ENCODE measurements at regions not wholly inside any gene's neighbourhood (a gene's known extent, or its start where the extent isn't known, plus 50 kb on each side); places are given as distances from the start of the nearest gene placed in this dataset.

DNA sequence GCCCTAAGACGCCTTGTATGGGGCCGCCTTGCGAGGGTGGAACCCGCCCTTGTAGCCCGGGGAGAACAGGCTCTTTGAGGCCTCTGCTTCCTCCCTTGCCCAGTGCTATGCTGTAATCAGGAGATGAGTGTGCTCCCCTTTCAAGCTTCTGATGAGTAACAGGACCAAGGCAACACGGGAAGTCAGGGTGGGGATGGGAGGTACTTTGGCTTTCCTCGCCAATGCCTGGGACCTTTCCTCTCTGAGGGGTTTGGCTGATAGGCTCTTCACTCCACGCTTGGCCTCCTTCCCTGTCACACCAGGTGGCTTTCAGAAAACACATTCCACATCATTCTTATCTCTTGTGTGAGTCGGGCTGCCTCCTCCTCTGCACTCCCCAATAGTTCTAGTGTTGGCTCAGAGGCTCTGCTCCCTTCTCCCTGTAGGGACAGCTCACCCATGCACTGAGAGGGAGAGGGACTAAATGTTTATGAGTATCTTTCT is 223.7 kb upstream of the TRIB2 start:
- Mint-ChIP-seq H3K4me3 (no peak overlapping the region), H3K27ac (no peak overlapping the region), H3K36me3 (no peaks in the 10 kb centered on the region), H3K9me3 (no peaks in the 10 kb centered on the region), H3K4me1 (ENCODE audit: unreplicated experiment) (no peaks in the 10 kb centered on the region), H3K27me3 (no peaks in the 10 kb centered on the region)
- DNase-seq (ENCODE audit: extremely low spot score, unreplicated experiment): no peak
- TF ChIP-seq, protein P1, sequence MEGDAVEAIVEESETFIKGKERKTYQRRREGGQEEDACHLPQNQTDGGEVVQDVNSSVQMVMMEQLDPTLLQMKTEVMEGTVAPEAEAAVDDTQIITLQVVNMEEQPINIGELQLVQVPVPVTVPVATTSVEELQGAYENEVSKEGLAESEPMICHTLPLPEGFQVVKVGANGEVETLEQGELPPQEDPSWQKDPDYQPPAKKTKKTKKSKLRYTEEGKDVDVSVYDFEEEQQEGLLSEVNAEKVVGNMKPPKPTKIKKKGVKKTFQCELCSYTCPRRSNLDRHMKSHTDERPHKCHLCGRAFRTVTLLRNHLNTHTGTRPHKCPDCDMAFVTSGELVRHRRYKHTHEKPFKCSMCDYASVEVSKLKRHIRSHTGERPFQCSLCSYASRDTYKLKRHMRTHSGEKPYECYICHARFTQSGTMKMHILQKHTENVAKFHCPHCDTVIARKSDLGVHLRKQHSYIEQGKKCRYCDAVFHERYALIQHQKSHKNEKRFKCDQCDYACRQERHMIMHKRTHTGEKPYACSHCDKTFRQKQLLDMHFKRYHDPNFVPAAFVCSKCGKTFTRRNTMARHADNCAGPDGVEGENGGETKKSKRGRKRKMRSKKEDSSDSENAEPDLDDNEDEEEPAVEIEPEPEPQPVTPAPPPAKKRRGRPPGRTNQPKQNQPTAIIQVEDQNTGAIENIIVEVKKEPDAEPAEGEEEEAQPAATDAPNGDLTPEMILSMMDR (conservative IDR thresholded peaks at IDR 0.05): no peak

DNA sequence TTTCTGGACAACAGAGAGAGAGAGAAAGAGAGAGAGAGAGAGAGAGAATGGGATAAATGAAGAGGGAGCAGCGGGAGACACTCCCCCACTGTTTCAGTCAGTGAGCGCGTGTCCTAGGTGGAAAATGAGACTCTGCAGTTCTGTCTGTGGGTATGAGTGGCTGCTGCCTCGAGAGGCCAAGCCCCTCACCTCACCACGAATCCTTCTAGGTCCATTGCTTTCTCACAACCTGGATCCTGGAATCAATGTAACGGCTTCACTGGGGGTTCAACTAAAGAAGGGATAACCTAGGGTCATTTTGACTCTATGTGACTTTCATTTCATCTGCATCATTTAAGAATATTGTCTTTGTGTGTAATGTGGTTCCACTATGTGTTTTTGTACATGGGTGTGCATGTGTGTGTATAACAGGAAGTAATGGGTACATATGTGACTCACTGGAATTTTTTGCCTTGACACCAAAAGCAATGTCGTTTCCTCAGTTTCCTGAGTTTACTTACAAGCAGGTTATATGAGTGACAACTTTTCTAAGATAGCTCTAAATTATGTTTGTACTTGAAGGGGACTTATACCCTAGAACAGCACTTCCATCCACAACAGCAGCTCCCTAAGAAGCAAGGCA is 221.4 kb upstream of the TRIB2 start:
- Mint-ChIP-seq H3K36me3 (no peaks in the 10 kb centered on the region), H3K4me3 (no peak overlapping the region), H3K27ac (no peak overlapping the region), H3K27me3 (no peaks in the 10 kb centered on the region), H3K9me3 (no peaks in the 10 kb centered on the region), H3K4me1 (ENCODE audit: unreplicated experiment) (no peaks in the 10 kb centered on the region)
- DNase-seq (ENCODE audit: extremely low spot score, unreplicated experiment): no peak
- TF ChIP-seq, protein P1 (conservative IDR thresholded peaks at IDR 0.05): no peak

DNA sequence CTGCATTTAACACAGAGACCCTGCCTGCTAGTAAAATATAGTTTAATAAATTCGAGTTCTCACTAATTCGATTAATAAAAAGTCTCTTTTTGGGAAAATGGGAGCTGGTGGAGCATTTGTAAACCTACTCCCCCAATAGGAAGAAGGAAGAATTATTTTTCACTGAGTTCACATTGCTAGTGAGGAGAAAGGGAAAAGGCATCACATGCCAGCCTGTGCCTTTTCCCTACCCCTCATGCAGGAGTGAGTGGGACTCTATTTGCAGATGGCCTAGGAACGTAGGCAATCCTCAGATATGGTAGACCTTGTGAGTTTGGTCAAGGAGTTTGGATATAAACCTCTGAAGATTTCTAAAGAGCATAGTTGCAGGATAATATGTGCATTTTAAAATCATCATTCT is 218.4 kb upstream of the TRIB2 start:
- Mint-ChIP-seq H3K27ac (no peak overlapping the region), H3K9me3 (no peaks in the 10 kb centered on the region), H3K36me3 (no peaks in the 10 kb centered on the region), H3K4me3 (no peak overlapping the region), H3K4me1 (ENCODE audit: unreplicated experiment) (no peaks in the 10 kb centered on the region), H3K27me3 (no peaks in the 10 kb centered on the region)
- TF ChIP-seq, protein P1 (conservative IDR thresholded peaks at IDR 0.05): no peak
- no peak for DNase-seq (ENCODE audit: extremely low spot score, unreplicated experiment)

DNA sequence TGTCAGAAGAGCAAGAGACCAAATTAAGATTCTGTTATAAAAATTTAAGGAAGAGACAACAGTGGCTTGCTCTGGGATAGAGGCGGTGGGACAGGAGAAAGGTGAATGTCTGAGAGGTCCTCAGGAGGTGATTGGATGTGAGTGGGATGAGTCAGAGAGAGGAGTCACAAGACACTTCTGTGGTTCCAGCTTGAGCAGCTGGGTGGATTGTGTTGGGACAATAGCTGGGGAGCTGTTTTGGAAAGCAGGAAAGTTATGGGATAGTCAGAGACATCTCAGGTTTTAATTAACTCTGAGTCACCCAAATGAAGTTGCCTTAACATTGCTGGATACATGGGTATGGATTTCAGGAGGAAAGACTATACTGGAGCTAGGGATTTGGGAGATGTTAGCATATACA is 218.0 kb upstream of the TRIB2 start:
- TF ChIP-seq, protein P1 (conservative IDR thresholded peaks at IDR 0.05): no peak
- DNase-seq (ENCODE audit: extremely low spot score, unreplicated experiment): no peak
- H3K36me3 Mint-ChIP-seq: no peaks in the 10 kb centered on the region
- no peaks in the 10 kb centered on the region for H3K9me3 Mint-ChIP-seq
- H3K4me1 Mint-ChIP-seq (ENCODE audit: unreplicated experiment): no peaks in the 10 kb centered on the region
- H3K4me3 Mint-ChIP-seq: no peak overlapping the region
- no peak overlapping the region for H3K27ac Mint-ChIP-seq
- H3K27me3 Mint-ChIP-seq: no peaks in the 10 kb centered on the region

DNA sequence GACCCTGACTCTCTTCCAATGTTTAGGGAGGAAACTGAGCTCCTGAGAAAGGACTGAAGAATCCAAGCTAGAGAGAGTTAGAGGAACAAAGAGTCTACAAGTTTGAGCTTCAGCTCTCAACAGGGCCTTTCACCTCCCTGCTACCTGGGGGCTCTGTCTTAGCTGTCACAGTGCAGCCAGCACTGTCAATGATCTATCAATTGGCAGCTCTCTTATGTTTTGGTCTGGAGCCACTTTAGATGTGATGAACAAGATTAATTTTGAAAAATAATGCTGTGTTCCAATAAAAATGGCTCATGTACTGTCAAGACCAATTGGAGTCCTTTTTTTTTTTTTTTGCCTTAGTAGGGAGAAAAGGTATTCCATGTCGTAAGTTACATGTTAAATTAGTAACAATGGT is 215.8 kb upstream of the TRIB2 start:
- Mint-ChIP-seq H3K27ac (no peak overlapping the region), H3K4me1 (ENCODE audit: unreplicated experiment) (no peaks in the 10 kb centered on the region), H3K9me3 (peaks cover 5% of the 10 kb centered on the region), H3K27me3 (no peaks in the 10 kb centered on the region), H3K36me3 (no peaks in the 10 kb centered on the region), H3K4me3 (no peak overlapping the region)
- DNase-seq (ENCODE audit: extremely low spot score, unreplicated experiment): no peak
- TF ChIP-seq, protein P1 (conservative IDR thresholded peaks at IDR 0.05): no peak
